ENCODE measurements at regions not wholly inside any gene's neighbourhood (a gene's known extent, or its start where the extent isn't known, plus 50 kb on each side); places are given as distances from the start of the nearest gene placed in this dataset.

- DNase-seq (ENCODE audit: low spot score) (no peak), ATAC-seq (no peak)
- H3K27ac Mint-ChIP-seq = no peak overlapping the region
- H3K36me3 Mint-ChIP-seq = no peaks in the 10 kb centered on the region
- ChIA-PET POLR2A (no interaction called here), CTCF (no interaction called here)
- no peak overlapping the region for H3K4me3 Mint-ChIP-seq
- TF ChIP-seq FOXP4 (CRISPR knock-in tag; IDR thresholded peaks at IDR 0.05) (no peak), MXD4 (CRISPR knock-in tag; IDR thresholded peaks at IDR 0.05; ENCODE audit: borderline replicate concordance) (no peak), ZNF416 (CRISPR knock-in tag; IDR thresholded peaks at IDR 0.05) (no peak), IRF2 (CRISPR knock-in tag; IDR thresholded peaks at IDR 0.05; ENCODE audit: borderline replicate concordance, low read depth) (no peak), ZMAT4 (CRISPR knock-in tag; IDR thresholded peaks at IDR 0.05) (no peak), ZBTB43 (CRISPR knock-in tag; IDR thresholded peaks at IDR 0.05) (no peak), JAZF1 (CRISPR knock-in tag; IDR thresholded peaks at IDR 0.05) (no peak), SMAD3 (CRISPR knock-in tag; IDR thresholded peaks at IDR 0.05; ENCODE audit: borderline replicate concordance) (no peak), SP1 (CRISPR knock-in tag; conservative IDR thresholded peaks at IDR 0.05) (no peak), ARID4B (CRISPR knock-in tag; IDR thresholded peaks at IDR 0.05; ENCODE audit: borderline replicate concordance) (no peak), ATF3 (CRISPR knock-in tag; conservative IDR thresholded peaks at IDR 0.05) (no peak), PRRX2 (CRISPR knock-in tag; IDR thresholded peaks at IDR 0.05) (no peak), EMX1 (CRISPR knock-in tag; IDR thresholded peaks at IDR 0.05) (no peak), NR1H2 (CRISPR knock-in tag; IDR thresholded peaks at IDR 0.05) (no peak), ATF6 (CRISPR knock-in tag; IDR thresholded peaks at IDR 0.05) (no peak), NFE2L1 (CRISPR knock-in tag; IDR thresholded peaks at IDR 0.05) (no peak), ATF2 (CRISPR knock-in tag; IDR thresholded peaks at IDR 0.05; ENCODE audit: borderline replicate concordance, low read depth) (no peak)
- peaks cover 7% of the 10 kb centered on the region for H3K4me1 Mint-ChIP-seq
- no peaks in the 10 kb centered on the region for H3K27me3 Mint-ChIP-seq (ENCODE audit: low read depth)
- no peaks in the 10 kb centered on the region for H3K9me3 Mint-ChIP-seq
These were observed 406.1 kb downstream of the EPM2A start for GRCh38 chr6:145329257-145329656.

Data from WTC11 (cell line).